Activated B cell treated with CpG ODN at 0.5 μM for 24 hours (primary cell): ENCODE measurements at regions not wholly inside any gene's neighbourhood (a gene's known extent, or its start where the extent isn't known, plus 50 kb on each side); places are given as distances from the start of the nearest gene placed in this dataset.

Source experiments
- ATAC-seq: fragments of 200-7000 bp; cut with Tn5 transposase; one replicate; pipeline ENCODE4 v1.10.0; 2021; ENCODE audit warnings: low read depth, mild to moderate bottlenecking, moderate library complexity
- CTCF ChIA-PET: fragments of 350-600 bp; sonication (Branson Sonifier 250); formaldehyde crosslinking; loops from one replicate; lab custom pipeline; 2021; ENCODE audit warnings: antibody characterized with exemption; lab: Charles Lee
- POLR2A ChIA-PET: fragments of 350-600 bp; sonication (Branson Sonifier 250); formaldehyde crosslinking; loops from one replicate; lab custom pipeline; 2021; ENCODE audit warnings: antibody characterized with exemption; lab: Charles Lee
- DNase-seq: peaks from one replicate; pipeline ENCODE4 v3.0.0; 2022
- H3K27ac Mint-ChIP-seq: one replicate; pipeline ENCODE4 v1.8.0; 2020; ENCODE audit warnings: mixed read lengths
- H3K27me3 Mint-ChIP-seq: one replicate; pipeline ENCODE4 v1.8.0; 2021; ENCODE audit warnings: mixed read lengths
- H3K36me3 Mint-ChIP-seq: one replicate; pipeline ENCODE4 v1.8.0; 2021; ENCODE audit warnings: low read depth, mixed read lengths
- H3K4me1 Mint-ChIP-seq: one replicate; pipeline ENCODE4 v1.8.0; 2021; ENCODE audit warnings: mixed read lengths
- H3K4me3 Mint-ChIP-seq: one replicate; pipeline ENCODE4 v1.8.0; 2020; ENCODE audit warnings: mild to moderate bottlenecking, mixed read lengths
- H3K9me3 Mint-ChIP-seq: one replicate; pipeline ENCODE4 v1.8.0; 2020; ENCODE audit warnings: mixed read lengths
- CTCF ChIP-seq: fragments of 200-600 bp; IDR thresholded peaks from one replicate; pipeline ENCODE4 v1.8.0; 2022; ENCODE audit warnings: antibody characterized with exemption, mild to moderate bottlenecking
- intact Hi-C: fragments of 100-400 bp; cut with micrococcal nuclease; formaldehyde crosslinking; loops from one replicate; pipeline ENCODE4 v1.15.1; 2024

- H3K9me3 Mint-ChIP-seq, result peaks cover 5% of the 10 kb centered on the region
- H3K27ac Mint-ChIP-seq, result no peak overlapping the region
- TF ChIP-seq CTCF, result no peak
- ChIA-PET CTCF (no interaction called here), POLR2A (no interaction called here)
- no peaks in the 10 kb centered on the region for H3K36me3 Mint-ChIP-seq
- H3K27me3 Mint-ChIP-seq, result no peaks in the 10 kb centered on the region
- DNase-seq (no peak), ATAC-seq (no peak)
- no peaks in the 10 kb centered on the region for H3K4me1 Mint-ChIP-seq
- H3K4me3 Mint-ChIP-seq, result no peak overlapping the region
- intact Hi-C loops, result no loop called here
Measured at GRCh38 chr5:166561759-166562158, 1729.7 kb upstream of the WWC1 start.

GRCh38 chr5:166562246-166562645 is 1729.2 kb upstream of the WWC1 start:
- ATAC-seq (no peak), DNase-seq (no peak)
- no peak for TF ChIP-seq CTCF
- H3K4me1 Mint-ChIP-seq, result no peaks in the 10 kb centered on the region
- H3K36me3 Mint-ChIP-seq, result no peaks in the 10 kb centered on the region
- intact Hi-C loops, result no loop called here
- POLR2A ChIA-PET, result no interaction called here
- CTCF ChIA-PET, result no interaction called here
- no peaks in the 10 kb centered on the region for H3K27me3 Mint-ChIP-seq
- H3K4me3 Mint-ChIP-seq, result no peak overlapping the region
- no peak overlapping the region for H3K27ac Mint-ChIP-seq
- peaks cover 5% of the 10 kb centered on the region for H3K9me3 Mint-ChIP-seq

- H3K27me3 Mint-ChIP-seq, result no peaks in the 10 kb centered on the region
- ATAC-seq (no peak), DNase-seq (no peak)
- ChIA-PET CTCF (no interaction called here), POLR2A (no interaction called here)
- H3K27ac Mint-ChIP-seq, result no peak overlapping the region
- no peak overlapping the region for H3K4me3 Mint-ChIP-seq
- H3K9me3 Mint-ChIP-seq, result peaks cover 5% of the 10 kb centered on the region
- H3K4me1 Mint-ChIP-seq, result no peaks in the 10 kb centered on the region
- no peak for TF ChIP-seq CTCF
- no peaks in the 10 kb centered on the region for H3K36me3 Mint-ChIP-seq
- intact Hi-C loops, result no loop called here
Measured at GRCh38 chr5:166566725-166567124, 1724.7 kb upstream of the WWC1 start.

GRCh38 chr5:166570865-166571264 is 1720.6 kb upstream of the WWC1 start:
- Mint-ChIP-seq H3K4me1 (no peaks in the 10 kb centered on the region), H3K36me3 (no peaks in the 10 kb centered on the region), H3K27ac (no peak overlapping the region), H3K4me3 (no peak overlapping the region), H3K9me3 (no peaks in the 10 kb centered on the region), H3K27me3 (no peaks in the 10 kb centered on the region)
- DNase-seq (no peak), ATAC-seq (no peak)
- intact Hi-C loops, result no loop called here
- ChIA-PET POLR2A (no interaction called here), CTCF (no interaction called here)
- TF ChIP-seq CTCF, result no peak

GRCh38 chr5:166571668-166572067 is 1719.8 kb upstream of the WWC1 start:
- Mint-ChIP-seq H3K36me3 (no peaks in the 10 kb centered on the region), H3K9me3 (no peaks in the 10 kb centered on the region), H3K4me3 (no peak overlapping the region), H3K4me1 (no peaks in the 10 kb centered on the region), H3K27me3 (no peaks in the 10 kb centered on the region), H3K27ac (no peak overlapping the region)
- intact Hi-C loops, result no loop called here
- DNase-seq (no peak), ATAC-seq (no peak)
- TF ChIP-seq CTCF, result no peak
- ChIA-PET CTCF (no interaction called here), POLR2A (no interaction called here)
